ENCODE measurements at regions not wholly inside any gene's neighbourhood (a gene's known extent, or its start where the extent isn't known, plus 50 kb on each side); places are given as distances from the start of the nearest gene placed in this dataset.

DNA sequence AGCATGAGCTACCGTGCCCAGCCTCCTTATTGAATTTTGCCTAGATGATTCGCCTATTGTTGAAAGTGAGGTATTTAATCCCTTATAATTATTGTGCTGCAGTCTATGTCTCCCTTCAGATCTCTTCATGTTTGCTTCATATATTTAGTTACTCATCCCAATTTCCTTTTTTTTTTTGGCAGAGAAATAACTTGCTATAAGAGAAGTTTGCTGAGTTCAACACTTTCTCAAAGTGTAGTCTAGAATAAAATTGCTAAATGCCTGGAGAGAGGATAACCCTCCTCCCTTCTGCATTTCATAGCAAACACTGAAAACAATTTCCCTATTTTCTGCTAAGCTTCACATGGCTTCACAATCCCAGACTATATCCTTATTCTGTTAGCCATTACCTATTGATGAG, 136.6 kb upstream of the CD180 start:
- intact Hi-C loops (cut with micrococcal nuclease; ENCODE audit: unreplicated experiment) (no loop called here), in situ Hi-C loops (cut with MboI) (no loop called here)
- Histone ChIP-seq H3K4me2 (ENCODE audit: control insufficient read depth, insufficient read depth) (no peak overlapping the region), H3K79me2 (ENCODE audit: control insufficient read depth, insufficient read depth, low read length) (no peaks in the 10 kb centered on the region), H2AFZ (ENCODE audit: control insufficient read depth, low read depth, low read length) (no peak overlapping the region), H3K9ac (ENCODE audit: control insufficient read depth, insufficient read depth, low read length) (no peak overlapping the region), H3K27ac (ENCODE audit: control insufficient read depth, insufficient read depth) (no peak overlapping the region), H3K9me3 (replicated peaks; ENCODE audit: control insufficient read depth, insufficient read depth, low read length) (no peaks in the 10 kb centered on the region; the same call in 2 of the 3 replicates), H3K27me3 (replicated peaks in 1 of 2; ENCODE audit: control insufficient read depth in 2 of 2, insufficient read depth in 2 of 2, low read length in 1 of 2) (no peaks in the 10 kb centered on the region), H4K20me1 (ENCODE audit: control insufficient read depth, insufficient read depth) (no peaks in the 10 kb centered on the region), H3K4me1 (ENCODE audit: control insufficient read depth, insufficient read depth, low read length) (no peaks in the 10 kb centered on the region), H3K36me3 (ENCODE audit: control insufficient read depth in 2 of 2, insufficient read depth in 2 of 2, low read length in 1 of 2) (no peaks in the 10 kb centered on the region), H3K4me3 (no peak overlapping the region)
- ChIA-PET SMC1A (ENCODE audit: uncharacterized antibody, unreplicated experiment) (no interaction called here), CTCF (no interaction called here), RAD21 (ENCODE audit: unreplicated experiment) (no interaction called here), POLR2A (no interaction called here)
- TF ChIP-seq BCL11A (IDR thresholded peaks at IDR 0.05; ENCODE audit: low read depth, low read length) (no peak), NRF1 (conservative IDR thresholded peaks at IDR 0.05; ENCODE audit: low read depth, low read length) (no peak), ZBED1 (IDR thresholded peaks at IDR 0.05; ENCODE audit: borderline replicate concordance) (no peak), WRNIP1 (IDR thresholded peaks at IDR 0.05; ENCODE audit: borderline replicate concordance, low read depth, low read length) (no peak), MXI1 (IDR thresholded peaks at IDR 0.05; ENCODE audit: low read depth, low read length) (no peak), EZH2 (IDR thresholded peaks at IDR 0.05; ENCODE audit: borderline replicate concordance, control insufficient read depth, low read depth, low read length) (no peak), RCOR1 (conservative IDR thresholded peaks at IDR 0.05; ENCODE audit: low read depth, low read length) (no peak), ZNF274 (IDR thresholded peaks at IDR 0.05; ENCODE audit: insufficient read depth, insufficient read length) (no peak)
- TF ChIP-seq, protein P1, sequence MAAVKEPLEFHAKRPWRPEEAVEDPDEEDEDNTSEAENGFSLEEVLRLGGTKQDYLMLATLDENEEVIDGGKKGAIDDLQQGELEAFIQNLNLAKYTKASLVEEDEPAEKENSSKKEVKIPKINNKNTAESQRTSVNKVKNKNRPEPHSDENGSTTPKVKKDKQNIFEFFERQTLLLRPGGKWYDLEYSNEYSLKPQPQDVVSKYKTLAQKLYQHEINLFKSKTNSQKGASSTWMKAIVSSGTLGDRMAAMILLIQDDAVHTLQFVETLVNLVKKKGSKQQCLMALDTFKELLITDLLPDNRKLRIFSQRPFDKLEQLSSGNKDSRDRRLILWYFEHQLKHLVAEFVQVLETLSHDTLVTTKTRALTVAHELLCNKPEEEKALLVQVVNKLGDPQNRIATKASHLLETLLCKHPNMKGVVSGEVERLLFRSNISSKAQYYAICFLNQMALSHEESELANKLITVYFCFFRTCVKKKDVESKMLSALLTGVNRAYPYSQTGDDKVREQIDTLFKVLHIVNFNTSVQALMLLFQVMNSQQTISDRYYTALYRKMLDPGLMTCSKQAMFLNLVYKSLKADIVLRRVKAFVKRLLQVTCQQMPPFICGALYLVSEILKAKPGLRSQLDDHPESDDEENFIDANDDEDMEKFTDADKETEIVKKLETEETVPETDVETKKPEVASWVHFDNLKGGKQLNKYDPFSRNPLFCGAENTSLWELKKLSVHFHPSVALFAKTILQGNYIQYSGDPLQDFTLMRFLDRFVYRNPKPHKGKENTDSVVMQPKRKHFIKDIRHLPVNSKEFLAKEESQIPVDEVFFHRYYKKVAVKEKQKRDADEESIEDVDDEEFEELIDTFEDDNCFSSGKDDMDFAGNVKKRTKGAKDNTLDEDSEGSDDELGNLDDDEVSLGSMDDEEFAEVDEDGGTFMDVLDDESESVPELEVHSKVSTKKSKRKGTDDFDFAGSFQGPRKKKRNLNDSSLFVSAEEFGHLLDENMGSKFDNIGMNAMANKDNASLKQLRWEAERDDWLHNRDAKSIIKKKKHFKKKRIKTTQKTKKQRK (IDR thresholded peaks at IDR 0.05; ENCODE audit: low read depth, low read length): no peak
- ATAC-seq: no peak
- 77% methylated on average over 2 of the region's 2 CpGs for WGBS (ENCODE audit: insufficient coverage, insufficient replicate concordance, low lambda C conversion rate, missing lambda C conversion rate)
- BruUV-seq (replicated peaks): no TSS peak
- no peak for FAIRE-seq
- DNase-seq (ENCODE audit: low read depth, low spot score): no peak
